ENCODE measurements at regions not wholly inside any gene's neighbourhood (a gene's known extent, or its start where the extent isn't known, plus 50 kb on each side); places are given as distances from the start of the nearest gene placed in this dataset.

DNA sequence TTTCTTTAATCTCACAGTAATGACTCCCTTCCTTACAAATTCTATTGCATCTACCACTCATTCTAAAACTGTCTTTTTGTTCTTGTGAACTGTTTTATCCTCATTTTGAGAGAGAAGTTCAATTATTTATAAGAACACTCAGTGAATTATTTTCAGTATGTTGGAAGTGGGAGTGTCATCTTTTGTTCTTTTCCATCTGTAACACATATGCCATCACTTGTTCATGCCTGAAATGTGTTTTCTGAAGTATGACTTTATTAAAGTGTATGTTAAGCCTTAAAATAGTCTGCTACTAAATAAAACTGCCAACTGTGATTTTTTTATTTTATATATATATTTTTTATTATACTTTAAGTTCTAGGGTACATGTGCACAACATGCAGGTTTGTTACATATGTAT is 623.0 kb upstream of the CBLB start:
- Histone ChIP-seq H3K36me3 (ENCODE audit: insufficient read depth, low read length) (no peaks in the 10 kb centered on the region), H3K79me2 (ENCODE audit: insufficient read depth, low read length) (no peaks in the 10 kb centered on the region), H3K9me2 (replicated peaks; ENCODE audit: low read depth, low read length) (no peaks in the 10 kb centered on the region), H3K4me1 (ENCODE audit: insufficient read depth, low read length, poor library complexity, severe bottlenecking) (no peaks in the 10 kb centered on the region), H4K20me1 (ENCODE audit: insufficient read depth, low read length, poor library complexity, severe bottlenecking) (no peaks in the 10 kb centered on the region), H3K9ac (ENCODE audit: low read depth, low read length, poor library complexity, severe bottlenecking) (no peak overlapping the region), H3F3A (ENCODE audit: low read depth) (no peaks in the 10 kb centered on the region), H3K9me3 (ENCODE audit: insufficient read depth, low read depth, low read length) (no peaks in the 10 kb centered on the region), H3K4me2 (ENCODE audit: low read depth, low read length, poor library complexity, severe bottlenecking) (no peak overlapping the region), H3K4me3 (ENCODE audit: low read length, poor library complexity, severe bottlenecking) (no peak overlapping the region), H2AFZ (ENCODE audit: low read length) (no peak overlapping the region), H3K27me3 (ENCODE audit: insufficient read depth, low read length, poor library complexity, severe bottlenecking) (no peaks in the 10 kb centered on the region)
- TF ChIP-seq EZH2phosphoT487 (IDR thresholded peaks at IDR 0.05; ENCODE audit: borderline replicate concordance): no peak
- TF ChIP-seq, protein P1, sequence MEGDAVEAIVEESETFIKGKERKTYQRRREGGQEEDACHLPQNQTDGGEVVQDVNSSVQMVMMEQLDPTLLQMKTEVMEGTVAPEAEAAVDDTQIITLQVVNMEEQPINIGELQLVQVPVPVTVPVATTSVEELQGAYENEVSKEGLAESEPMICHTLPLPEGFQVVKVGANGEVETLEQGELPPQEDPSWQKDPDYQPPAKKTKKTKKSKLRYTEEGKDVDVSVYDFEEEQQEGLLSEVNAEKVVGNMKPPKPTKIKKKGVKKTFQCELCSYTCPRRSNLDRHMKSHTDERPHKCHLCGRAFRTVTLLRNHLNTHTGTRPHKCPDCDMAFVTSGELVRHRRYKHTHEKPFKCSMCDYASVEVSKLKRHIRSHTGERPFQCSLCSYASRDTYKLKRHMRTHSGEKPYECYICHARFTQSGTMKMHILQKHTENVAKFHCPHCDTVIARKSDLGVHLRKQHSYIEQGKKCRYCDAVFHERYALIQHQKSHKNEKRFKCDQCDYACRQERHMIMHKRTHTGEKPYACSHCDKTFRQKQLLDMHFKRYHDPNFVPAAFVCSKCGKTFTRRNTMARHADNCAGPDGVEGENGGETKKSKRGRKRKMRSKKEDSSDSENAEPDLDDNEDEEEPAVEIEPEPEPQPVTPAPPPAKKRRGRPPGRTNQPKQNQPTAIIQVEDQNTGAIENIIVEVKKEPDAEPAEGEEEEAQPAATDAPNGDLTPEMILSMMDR (conservative IDR thresholded peaks at IDR 0.05; ENCODE audit: low read length): no peak

DNA sequence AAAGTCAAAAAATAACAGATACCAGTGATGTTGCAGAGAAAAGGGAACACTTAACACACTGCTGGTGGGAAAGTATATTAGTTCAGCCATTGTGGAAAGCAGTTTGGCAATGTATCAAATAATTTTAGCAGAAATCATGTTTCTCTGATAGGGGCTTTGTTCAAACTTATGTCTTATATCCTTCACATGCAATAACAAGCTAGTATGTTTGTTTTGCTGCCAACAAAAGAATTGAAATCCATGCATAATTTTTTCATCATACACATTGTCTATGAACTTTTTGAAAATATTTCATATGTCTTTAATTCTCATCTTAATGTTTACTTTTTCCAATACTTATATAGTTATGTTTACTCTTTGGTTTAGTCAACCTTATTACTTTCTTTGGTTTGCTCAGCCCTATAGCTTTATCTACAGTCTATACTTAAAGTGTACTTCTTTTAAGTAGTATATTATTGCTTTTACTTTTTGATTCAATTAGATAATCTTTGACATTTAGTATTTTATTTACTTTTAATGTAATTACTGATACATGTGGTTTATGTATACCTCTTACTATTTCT is 639.6 kb upstream of the CBLB start:
- Histone ChIP-seq H3K4me2 (ENCODE audit: low read depth, low read length, poor library complexity, severe bottlenecking) (no peak overlapping the region), H3K4me1 (ENCODE audit: insufficient read depth, low read length, poor library complexity, severe bottlenecking) (no peaks in the 10 kb centered on the region), H4K20me1 (ENCODE audit: insufficient read depth, low read length, poor library complexity, severe bottlenecking) (no peaks in the 10 kb centered on the region), H3K79me2 (ENCODE audit: insufficient read depth, low read length) (no peaks in the 10 kb centered on the region), H3K9me3 (ENCODE audit: insufficient read depth, low read depth, low read length) (no peaks in the 10 kb centered on the region), H3K27me3 (ENCODE audit: insufficient read depth, low read length, poor library complexity, severe bottlenecking) (no peaks in the 10 kb centered on the region), H3K9ac (ENCODE audit: low read depth, low read length, poor library complexity, severe bottlenecking) (no peak overlapping the region), H3K36me3 (ENCODE audit: insufficient read depth, low read length) (no peaks in the 10 kb centered on the region), H3K9me2 (replicated peaks; ENCODE audit: low read depth, low read length) (no peaks in the 10 kb centered on the region), H3K4me3 (ENCODE audit: low read length, poor library complexity, severe bottlenecking) (no peak overlapping the region), H3F3A (ENCODE audit: low read depth) (no peaks in the 10 kb centered on the region), H2AFZ (ENCODE audit: low read length) (no peak overlapping the region)
- TF ChIP-seq EZH2phosphoT487 (IDR thresholded peaks at IDR 0.05; ENCODE audit: borderline replicate concordance): no peak

DNA sequence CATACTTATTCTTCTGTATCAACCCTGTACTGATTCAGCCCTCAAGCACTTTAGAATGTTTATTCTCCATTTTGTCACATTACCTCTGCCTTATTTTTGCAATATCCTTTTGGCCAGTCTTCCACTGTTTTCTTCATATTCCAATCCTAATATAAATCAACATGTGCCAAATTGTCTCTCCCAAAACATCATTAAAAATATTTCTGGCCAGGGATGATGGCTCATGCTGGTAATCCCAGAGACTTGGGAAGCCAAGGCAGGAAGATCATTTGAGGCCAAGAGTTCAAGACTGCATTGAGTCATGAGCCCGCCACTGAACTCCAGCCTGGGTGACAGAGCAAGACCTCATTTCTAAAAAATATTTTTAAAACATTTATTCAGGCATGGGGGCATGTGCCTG is 641.4 kb upstream of the CBLB start:
- no peak overlapping the region for H3K4me3 ChIP-seq (ENCODE audit: low read length, poor library complexity, severe bottlenecking)
- no peak overlapping the region for H3K9ac ChIP-seq (ENCODE audit: low read depth, low read length, poor library complexity, severe bottlenecking)
- no peaks in the 10 kb centered on the region for H3K27me3 ChIP-seq (ENCODE audit: insufficient read depth, low read length, poor library complexity, severe bottlenecking)
- no peaks in the 10 kb centered on the region for H3K9me3 ChIP-seq (ENCODE audit: insufficient read depth, low read depth, low read length)
- H3K4me1 ChIP-seq (ENCODE audit: insufficient read depth, low read length, poor library complexity, severe bottlenecking): peaks cover 9% of the 10 kb centered on the region
- no peak overlapping the region for H3K4me2 ChIP-seq (ENCODE audit: low read depth, low read length, poor library complexity, severe bottlenecking)
- no peak overlapping the region for H2AFZ ChIP-seq (ENCODE audit: low read length)
- no peaks in the 10 kb centered on the region for H4K20me1 ChIP-seq (ENCODE audit: insufficient read depth, low read length, poor library complexity, severe bottlenecking)
- H3K9me2 ChIP-seq (replicated peaks; ENCODE audit: low read depth, low read length): no peaks in the 10 kb centered on the region
- TF ChIP-seq EZH2phosphoT487 (IDR thresholded peaks at IDR 0.05; ENCODE audit: borderline replicate concordance): no peak
- TF ChIP-seq, protein P1 (conservative IDR thresholded peaks at IDR 0.05; ENCODE audit: low read length): no peak
- 0 out of 2 replicates have a peak, but pooled peaks cover 3% of the 10 kb centered on the region for H3F3A ChIP-seq (ENCODE audit: low read depth)
- H3K79me2 ChIP-seq (ENCODE audit: insufficient read depth, low read length): no peaks in the 10 kb centered on the region
- H3K36me3 ChIP-seq (ENCODE audit: insufficient read depth, low read length): no peaks in the 10 kb centered on the region

DNA sequence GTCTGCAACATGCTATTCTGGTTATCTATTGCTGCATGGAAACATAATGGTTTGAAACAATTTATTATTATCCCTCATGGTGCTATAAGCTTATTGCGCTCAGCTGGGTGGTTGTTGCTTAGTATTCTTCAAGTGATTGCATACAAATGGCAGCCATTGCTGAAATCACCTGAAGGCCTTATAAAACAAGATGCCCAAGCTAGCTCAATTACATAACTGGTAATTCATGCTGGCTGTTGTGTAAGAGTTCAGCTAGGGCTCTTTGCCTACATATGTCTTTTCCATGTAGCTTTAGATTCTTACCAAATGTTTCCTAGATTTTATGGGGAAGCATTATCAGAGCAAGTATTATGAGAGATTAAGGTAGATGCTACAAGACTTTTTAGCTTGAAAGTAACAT is 644.0 kb upstream of the CBLB start:
- no peak overlapping the region for H2AFZ ChIP-seq (ENCODE audit: low read length)
- no peaks in the 10 kb centered on the region for H3K79me2 ChIP-seq (ENCODE audit: insufficient read depth, low read length)
- no peak overlapping the region for H3K4me3 ChIP-seq (ENCODE audit: low read length, poor library complexity, severe bottlenecking)
- no peaks in the 10 kb centered on the region for H4K20me1 ChIP-seq (ENCODE audit: insufficient read depth, low read length, poor library complexity, severe bottlenecking)
- no peak overlapping the region for H3K4me2 ChIP-seq (ENCODE audit: low read depth, low read length, poor library complexity, severe bottlenecking)
- H3F3A ChIP-seq (ENCODE audit: low read depth): 0 out of 2 replicates have a peak, but pooled peaks cover 3% of the 10 kb centered on the region
- H3K9ac ChIP-seq (ENCODE audit: low read depth, low read length, poor library complexity, severe bottlenecking): no peak overlapping the region
- no peaks in the 10 kb centered on the region for H3K36me3 ChIP-seq (ENCODE audit: insufficient read depth, low read length)
- H3K9me3 ChIP-seq (ENCODE audit: insufficient read depth, low read depth, low read length): no peaks in the 10 kb centered on the region
- no peaks in the 10 kb centered on the region for H3K27me3 ChIP-seq (ENCODE audit: insufficient read depth, low read length, poor library complexity, severe bottlenecking)
- no peaks in the 10 kb centered on the region for H3K9me2 ChIP-seq (replicated peaks; ENCODE audit: low read depth, low read length)
- H3K4me1 ChIP-seq (ENCODE audit: insufficient read depth, low read length, poor library complexity, severe bottlenecking): peaks cover 10% of the 10 kb centered on the region
- TF ChIP-seq EZH2phosphoT487 (IDR thresholded peaks at IDR 0.05; ENCODE audit: borderline replicate concordance): no peak
- TF ChIP-seq, protein P1 (conservative IDR thresholded peaks at IDR 0.05; ENCODE audit: low read length): no peak
